ENCODE measurements at regions not wholly inside any gene's neighbourhood (a gene's known extent, or its start where the extent isn't known, plus 50 kb on each side); places are given as distances from the start of the nearest gene placed in this dataset.

DNA sequence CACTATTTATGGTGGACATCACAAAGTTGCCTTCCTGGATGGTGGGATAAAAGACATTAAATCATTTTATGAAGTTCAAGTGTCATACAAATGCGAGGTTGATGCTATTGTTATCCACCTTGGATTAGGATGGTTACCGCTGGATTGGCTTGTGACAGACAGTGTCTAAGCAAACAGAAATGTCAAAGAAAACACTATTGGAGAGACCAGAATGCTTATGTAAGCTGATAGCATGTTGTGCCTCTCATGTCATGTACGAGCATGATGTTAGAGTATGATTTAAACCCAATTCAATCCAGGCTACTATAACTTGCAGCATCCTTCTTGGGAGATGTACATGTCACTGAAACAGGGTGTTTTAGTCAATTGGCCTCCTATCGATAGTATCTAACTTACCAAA, 178.8 kb upstream of the C9orf72 start:
- TF ChIP-seq, protein P1, sequence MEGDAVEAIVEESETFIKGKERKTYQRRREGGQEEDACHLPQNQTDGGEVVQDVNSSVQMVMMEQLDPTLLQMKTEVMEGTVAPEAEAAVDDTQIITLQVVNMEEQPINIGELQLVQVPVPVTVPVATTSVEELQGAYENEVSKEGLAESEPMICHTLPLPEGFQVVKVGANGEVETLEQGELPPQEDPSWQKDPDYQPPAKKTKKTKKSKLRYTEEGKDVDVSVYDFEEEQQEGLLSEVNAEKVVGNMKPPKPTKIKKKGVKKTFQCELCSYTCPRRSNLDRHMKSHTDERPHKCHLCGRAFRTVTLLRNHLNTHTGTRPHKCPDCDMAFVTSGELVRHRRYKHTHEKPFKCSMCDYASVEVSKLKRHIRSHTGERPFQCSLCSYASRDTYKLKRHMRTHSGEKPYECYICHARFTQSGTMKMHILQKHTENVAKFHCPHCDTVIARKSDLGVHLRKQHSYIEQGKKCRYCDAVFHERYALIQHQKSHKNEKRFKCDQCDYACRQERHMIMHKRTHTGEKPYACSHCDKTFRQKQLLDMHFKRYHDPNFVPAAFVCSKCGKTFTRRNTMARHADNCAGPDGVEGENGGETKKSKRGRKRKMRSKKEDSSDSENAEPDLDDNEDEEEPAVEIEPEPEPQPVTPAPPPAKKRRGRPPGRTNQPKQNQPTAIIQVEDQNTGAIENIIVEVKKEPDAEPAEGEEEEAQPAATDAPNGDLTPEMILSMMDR (IDR thresholded peaks at IDR 0.05), result no peak
- TF ChIP-seq POLR2AphosphoS5 (IDR thresholded peaks at IDR 0.05; ENCODE audit: low read depth, low read length) (no peak), REST (IDR thresholded peaks at IDR 0.05; ENCODE audit: insufficient read depth in 1 of 2, low read depth in 2 of 2, low read length in 1 of 2) (no peak), SIN3A (IDR thresholded peaks at IDR 0.05; ENCODE audit: borderline replicate concordance, insufficient read depth, low read depth, low read length) (no peak)
